K562 (cell line): ENCODE measurements at regions not wholly inside any gene's neighbourhood (a gene's known extent, or its start where the extent isn't known, plus 50 kb on each side); places are given as distances from the start of the nearest gene placed in this dataset.

ENCODE experiments used
- ATAC-seq: fragments of 200-7000 bp; cut with Tn5 transposase; 3 replicates; pipeline ENCODE4 v1.9.1; 2020; ENCODE audit warnings: moderate library complexity
- BruUV-seq: library from RNA; stranded (reverse); fragments of 400-500 nt; replicated peaks from 2 replicates; lab custom pipeline; 2021; lab: Mats Ljungman, UMichigan
- CTCF ChIA-PET: fragments of 300-600 bp; formaldehyde crosslinking; extraction: SDS; loops from one replicate; lab custom pipeline; 2021; ENCODE audit warnings: low intra/inter-chr PET ratio; lab: Yijun Ruan, JAX
- POLR2A ChIA-PET: fragments of 300-600, 350-650 bp; sonication (Branson Sonifier 250); formaldehyde crosslinking; extraction: SDS; loops from one replicate; lab custom pipeline; 2021; ENCODE audit warnings: antibody characterized with exemption, inconsistent platforms; lab: Yijun Ruan, JAX
- DNase-seq, 4 experiments: peaks; one replicate each; pipeline versions ENCODE4 v3.0.0 to v3.0.0-alpha.2; 2011 to 2018; ENCODE audit warnings: low spot score in 3 of 4, mixed read lengths in 3 of 4; ENCODE audit errors: extremely low read depth in 1 of 4
- FAIRE-seq: peaks from 2 replicates; lab custom pipeline; 2011; peaks lifted over from hg19 to GRCh38; lab: Jason Lieb, UNC
- H2AFZ ChIP-seq: 2 replicates; pipeline ENCODE4 v1.6.0; 2011; ENCODE audit warnings: low read depth, low read length, control low read depth, inconsistent platforms
- H3K27ac ChIP-seq: fragments of 200-600 bp; 3 replicates; pipeline ENCODE4 v1.8.0; 2011; ENCODE audit warnings: low read depth, mild to moderate bottlenecking, control low read depth, inconsistent platforms, low read length, moderate library complexity, mixed read lengths; ENCODE audit errors: extremely low read depth
- H3K27me3 ChIP-seq, 2 experiments: fragments of 300-600 bp in 1 of 2; 2 replicates in 1 of 2; 3 replicates in 1 of 2; pipeline versions ENCODE4 v1.6.0 to v1.8.0; 2011; ENCODE audit warnings: inconsistent platforms in 2 of 2, low read length in 2 of 2, mild to moderate bottlenecking in 1 of 2, mixed read lengths in 1 of 2, moderate library complexity in 1 of 2; ENCODE audit not compliant: control insufficient read depth in 2 of 2, insufficient read depth in 2 of 2
- H3K36me3 ChIP-seq: fragments of 300-600 bp; 3 replicates; pipeline ENCODE4 v1.8.0; 2011; ENCODE audit warnings: mild to moderate bottlenecking, low read length, inconsistent platforms; ENCODE audit not compliant: control insufficient read depth, insufficient read depth
- H3K4me1 ChIP-seq, 2 experiments: fragments of 200-600 bp in 1 of 2; replicated peaks in 1 of 2; 2 replicates in 1 of 2; 3 replicates in 1 of 2; pipeline versions ENCODE4 v1.5.1 to v1.8.0; 2011; ENCODE audit warnings: inconsistent platforms in 2 of 2, low read length in 2 of 2, mild to moderate bottlenecking in 1 of 2, mixed read lengths in 1 of 2, moderate library complexity in 1 of 2; ENCODE audit not compliant: control insufficient read depth in 2 of 2, insufficient read depth in 2 of 2
- H3K4me2 ChIP-seq: 2 replicates; pipeline ENCODE4 v1.6.1; 2011; ENCODE audit warnings: low read length, control low read depth, inconsistent platforms, mixed read lengths; ENCODE audit not compliant: insufficient read depth
- H3K4me3 ChIP-seq: fragments of 200-600 bp; sonication (generic), shearing (Covaris generic); 2 replicates; pipeline ENCODE4 v1.5.1; 2016; ENCODE audit warnings: control low read depth, inconsistent platforms
- H3K79me2 ChIP-seq: fragments of 200-600 bp; 3 replicates; pipeline ENCODE4 v1.8.0; 2011; ENCODE audit warnings: low read length, inconsistent platforms; ENCODE audit not compliant: control insufficient read depth, insufficient read depth
- H3K9ac ChIP-seq, 2 experiments: 2 replicates each; pipeline versions ENCODE4 v1.6.0 to v1.6.1; 2011; ENCODE audit warnings: low read depth in 2 of 2, low read length in 2 of 2, control low read depth in 1 of 2, inconsistent platforms in 1 of 2, mild to moderate bottlenecking in 1 of 2, mixed read lengths in 1 of 2; ENCODE audit not compliant: insufficient read depth in 1 of 2
- H3K9me1 ChIP-seq: one replicate; pipeline ENCODE4 v1.6.0; 2011; ENCODE audit warnings: inconsistent platforms, mild to moderate bottlenecking, low read length, moderate library complexity; ENCODE audit not compliant: control insufficient read depth, insufficient read depth
- H3K9me3 ChIP-seq: replicated peaks from 2 replicates; pipeline ENCODE4 v1.5.1; 2011; ENCODE audit warnings: low read depth, low read length, inconsistent platforms; ENCODE audit not compliant: control insufficient read depth, insufficient read depth
- H4K20me1 ChIP-seq: replicated peaks from 2 replicates; pipeline ENCODE4 v1.6.1; 2011; ENCODE audit warnings: low read length, inconsistent platforms, mixed read lengths; ENCODE audit not compliant: control insufficient read depth, insufficient read depth
- E2F4 ChIP-seq: sonication (generic); formaldehyde crosslinking; IDR thresholded peaks from 2 replicates; pipeline ENCODE4 v1.8.0; 2022; ENCODE audit warnings: mild to moderate bottlenecking, low read depth, missing genetic modification reagents
- GABPB2 ChIP-seq: fragments of 250-450 bp; sonication (Bioruptor Pico); conservative IDR thresholded peaks from 2 replicates; pipeline ENCODE4 v1.5.1; 2021; ENCODE audit warnings: mild to moderate bottlenecking
- RBM25 ChIP-seq: fragments of 200-400 bp; formaldehyde crosslinking; IDR thresholded peaks from 2 replicates; pipeline ENCODE4 v1.6.1; 2018; ENCODE audit warnings: low read length, low read depth, moderate library complexity; ENCODE audit not compliant: severe bottlenecking
- SMARCE1 ChIP-seq: fragments of 450-650 bp; IDR thresholded peaks from 2 replicates; pipeline ENCODE4 v1.7.1; 2016; ENCODE audit warnings: mild to moderate bottlenecking
- ZNF436 ChIP-seq: fragments of 250-450, 450-650 bp; sonication (Bioruptor Pico); formaldehyde crosslinking; IDR thresholded peaks from 2 replicates; pipeline ENCODE4 v1.7.0; 2020; ENCODE audit warnings: mild to moderate bottlenecking
- ZNF707 ChIP-seq: fragments of 250-450 bp; sonication (Bioruptor Pico); conservative IDR thresholded peaks from 2 replicates; pipeline ENCODE4 v1.8.0; 2022; ENCODE audit warnings: inconsistent platforms, mild to moderate bottlenecking, moderate library complexity
- WGBS: fragments of 100-300 bp; shearing (Covaris generic); methylation state at CpG from one replicate; pipeline ENCODE4 v1.1.6; 2016; ENCODE audit warnings: low coverage, mixed read lengths; ENCODE audit not compliant: insufficient coverage; ENCODE audit errors: missing lambda C conversion rate; 5-methylcytosine and 5-hydroxymethylcytosine counted together
- in situ Hi-C: fragments of 300-500 bp; cut with MboI; formaldehyde crosslinking; loops from 4 replicates; pipeline ENCODE4 v1.15.0; 2018; ENCODE audit warnings: inconsistent platforms, mixed read lengths
- intact Hi-C: fragments of 100-400 bp; cut with micrococcal nuclease; formaldehyde crosslinking; loops from 2 replicates; pipeline ENCODE4 v1.14.2; 2022

GRCh38 chr18:22082408-22082807 lies 87.0 kb upstream of the GATA6 start:
- Histone ChIP-seq H3K4me1 (no peaks in the 10 kb centered on the region; a peak in 1 of 5 replicates), H3K79me2 (no peaks in the 10 kb centered on the region), H3K4me3 (no peak overlapping the region), H3K27ac (no peak overlapping the region), H4K20me1 (no peaks in the 10 kb centered on the region), H3K36me3 (no peaks in the 10 kb centered on the region), H3K27me3 (peaks cover 36 to 61% of the 10 kb centered on the region in 2 experiments), H3K4me2 (no peak overlapping the region), H2AFZ (no peak overlapping the region), H3K9me1 (no peaks in the 10 kb centered on the region), H3K9me3 (no peaks in the 10 kb centered on the region), H3K9ac (no peak overlapping the region; a peak in 1 of 4 replicates)
- ChIA-PET CTCF (no interaction called here), POLR2A (no interaction called here)
- intact Hi-C loops = no loop called here
- FAIRE-seq = no peak
- no peak for DNase-seq
- in situ Hi-C loops = no loop called here
- BruUV-seq = no TSS peak
- TF ChIP-seq ZNF707 (CRISPR knock-in tag) (no peak), GABPB2 (no peak), RBM25 (no peak), SMARCE1 (no peak), ZNF436 (CRISPR knock-in tag) (no peak), E2F4 (CRISPR knock-in tag) (no peak)
- no peak; the same call in 2 of the 3 replicates for ATAC-seq
- 26% methylated on average over 14 of the region's 14 CpGs for WGBS
